Fibroblast of skin of right quadriceps (primary cell): ENCODE measurements at regions not wholly inside any gene's neighbourhood (a gene's known extent, or its start where the extent isn't known, plus 50 kb on each side); places are given as distances from the start of the nearest gene placed in this dataset.
A peak's percentile ranks its signal among the peaks of the same experiment; 100 is the strongest.

Experiments used
- DNase-seq: peaks from one replicate; pipeline ENCODE4 v3.0.0-alpha.2; 2013

DNA sequence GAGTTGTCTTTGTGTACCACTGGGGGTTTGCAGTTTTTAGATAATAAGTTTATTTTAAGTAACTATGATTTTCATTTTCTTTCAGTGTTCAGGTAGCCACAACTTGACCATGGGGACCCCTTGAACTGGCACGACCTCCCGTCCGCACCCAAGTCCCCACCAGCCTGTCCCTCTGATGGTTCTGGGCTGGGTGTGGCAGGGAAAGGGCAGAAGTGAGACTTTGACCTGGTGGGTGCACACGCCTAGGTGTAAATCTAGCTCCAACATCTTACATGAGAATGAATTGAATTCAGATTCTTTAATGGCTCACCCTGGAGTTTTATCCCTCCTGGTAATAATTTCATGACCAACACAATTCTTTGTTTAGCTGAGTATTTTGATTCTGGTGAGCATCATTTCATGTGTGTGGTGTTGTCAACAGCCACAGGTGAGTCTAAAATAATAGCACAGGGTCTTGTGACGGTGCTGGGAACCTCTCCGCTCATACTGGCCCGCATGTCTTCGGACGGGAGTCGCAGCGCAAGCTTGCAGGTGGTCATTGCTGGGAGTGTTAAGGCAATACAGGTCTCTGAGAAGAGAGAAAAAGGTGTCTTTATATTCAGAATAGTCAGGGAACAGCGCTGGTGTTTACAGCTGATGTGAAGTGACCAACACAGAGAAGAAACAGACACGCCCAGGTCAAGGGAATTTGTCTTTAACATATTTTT, 50.8 kb upstream of the POFUT2 start:
- DNase-seq: no peak

DNA sequence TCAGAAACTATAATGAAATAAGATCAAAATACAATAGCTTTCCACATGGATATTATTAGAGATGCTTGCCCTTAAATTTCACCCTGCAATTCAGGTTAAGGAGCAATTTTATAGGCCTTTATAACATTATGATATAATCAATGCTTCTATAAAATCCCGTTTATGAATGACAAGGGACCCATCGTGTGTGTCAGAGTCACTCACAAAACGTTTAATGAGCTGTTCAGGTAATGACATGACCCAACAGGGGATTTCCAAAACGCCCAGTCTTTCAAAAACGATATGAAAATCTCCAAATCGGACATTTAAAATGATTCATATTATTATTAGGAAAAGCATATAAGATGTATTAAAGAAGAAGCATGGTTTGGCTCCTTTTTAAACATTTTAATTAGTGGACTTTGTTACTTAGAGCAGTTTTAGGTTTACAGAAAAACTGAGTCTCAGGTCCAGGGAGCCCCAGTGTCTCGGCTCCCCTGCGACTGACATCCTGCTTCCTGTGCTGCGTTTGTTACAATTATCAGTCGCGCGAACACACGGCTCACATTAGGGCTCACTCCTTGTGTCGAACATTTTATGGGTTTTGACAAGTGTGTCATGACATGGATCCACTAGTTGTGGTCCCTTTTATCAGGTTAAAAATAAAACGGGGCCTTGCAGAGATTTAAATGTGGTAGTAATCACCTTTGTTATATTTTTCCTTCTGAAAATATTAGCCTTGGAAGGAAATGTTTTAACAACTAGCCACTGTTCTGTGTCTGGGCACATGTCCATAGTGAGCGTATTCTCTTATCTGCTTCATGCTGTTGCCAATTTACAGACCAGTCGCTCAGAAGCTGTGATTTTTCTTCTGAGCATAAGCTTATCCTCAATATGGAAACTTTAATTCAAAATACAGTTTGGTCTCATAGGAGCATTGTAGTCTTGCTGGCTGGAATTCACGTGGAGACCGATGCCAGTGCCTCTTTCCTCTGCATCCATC, 52.0 kb upstream of the POFUT2 start:
- DNase-seq: no peak

DNA sequence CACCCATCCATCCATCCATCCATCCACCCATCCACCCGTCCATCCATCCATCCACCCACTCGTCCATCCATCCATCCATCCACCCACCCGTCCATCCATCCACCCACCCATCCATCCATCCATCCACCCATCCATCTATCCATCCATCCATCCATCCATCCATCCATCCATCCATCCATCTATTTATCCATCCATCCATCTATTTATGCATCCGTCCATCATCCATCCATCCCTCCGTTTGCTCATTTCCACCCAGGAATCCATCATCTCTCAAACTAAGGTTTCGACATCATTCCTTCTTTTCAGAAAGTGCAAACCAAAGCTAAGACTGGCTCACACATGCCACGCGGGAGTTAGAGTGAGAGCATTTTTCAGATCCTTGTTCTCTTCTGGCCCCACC, 52.8 kb upstream of the POFUT2 start:
- no peak for DNase-seq

DNA sequence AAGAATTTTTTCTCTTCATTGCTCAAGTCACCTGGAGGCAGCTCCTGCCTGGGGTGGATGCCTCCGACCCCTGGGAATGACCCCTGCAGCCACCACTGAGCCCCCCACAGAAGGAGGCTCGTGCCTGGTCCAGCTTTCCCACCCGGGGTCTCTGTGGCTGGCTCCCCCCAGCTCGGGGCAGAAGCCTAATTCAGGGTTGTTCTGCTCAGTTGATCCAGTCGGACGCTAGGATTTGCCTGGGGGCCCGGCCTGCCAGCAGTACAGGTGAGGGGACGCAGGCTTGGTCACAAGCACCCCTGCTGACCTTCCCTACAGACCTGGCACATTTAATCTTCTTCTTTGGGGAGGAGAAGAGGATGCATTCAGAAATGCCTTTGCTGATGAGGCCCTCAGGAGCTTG, 53.6 kb upstream of the POFUT2 start:
- DNase-seq: no peak

DNA sequence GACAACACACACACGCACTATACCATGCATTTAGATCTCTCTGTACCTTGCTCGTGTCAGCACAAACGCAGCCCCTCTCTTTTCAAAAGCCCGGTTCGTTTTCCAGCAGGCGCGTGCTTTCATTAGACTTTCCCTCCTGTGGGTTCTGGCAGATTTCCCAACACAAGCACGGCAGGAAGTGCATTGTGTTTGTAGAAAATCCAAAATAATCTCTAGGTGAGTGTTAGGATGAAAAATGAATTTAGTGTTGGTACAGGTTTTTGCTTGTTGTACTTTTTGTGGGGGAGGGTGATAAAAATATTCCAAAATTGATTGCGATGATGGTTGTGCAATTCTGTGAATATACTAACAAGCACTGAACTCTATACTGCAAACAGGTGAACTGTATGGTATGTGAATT, 54.1 kb upstream of the POFUT2 start:
- DNase-seq: peak; percentile 44

DNA sequence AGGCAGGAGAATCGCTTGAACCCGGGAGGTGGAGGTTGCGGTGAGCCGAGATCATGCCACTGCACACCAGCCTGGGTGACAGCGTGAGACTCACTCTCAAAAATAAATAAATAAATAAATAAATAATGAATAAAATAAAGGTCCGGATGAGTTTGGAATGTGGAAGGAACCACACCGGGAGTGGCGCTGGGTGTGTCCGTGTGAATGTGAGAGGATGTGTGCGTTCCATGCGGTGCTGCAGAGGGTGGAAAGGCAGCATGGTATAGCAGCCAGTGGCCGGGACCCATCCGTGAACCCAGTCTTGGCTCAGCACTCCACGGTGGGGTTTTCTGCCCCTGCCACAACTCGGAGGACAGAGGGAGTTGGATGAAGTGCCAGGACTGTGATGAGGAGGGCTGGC, 56.2 kb upstream of the POFUT2 start:
- DNase-seq: no peak

DNA sequence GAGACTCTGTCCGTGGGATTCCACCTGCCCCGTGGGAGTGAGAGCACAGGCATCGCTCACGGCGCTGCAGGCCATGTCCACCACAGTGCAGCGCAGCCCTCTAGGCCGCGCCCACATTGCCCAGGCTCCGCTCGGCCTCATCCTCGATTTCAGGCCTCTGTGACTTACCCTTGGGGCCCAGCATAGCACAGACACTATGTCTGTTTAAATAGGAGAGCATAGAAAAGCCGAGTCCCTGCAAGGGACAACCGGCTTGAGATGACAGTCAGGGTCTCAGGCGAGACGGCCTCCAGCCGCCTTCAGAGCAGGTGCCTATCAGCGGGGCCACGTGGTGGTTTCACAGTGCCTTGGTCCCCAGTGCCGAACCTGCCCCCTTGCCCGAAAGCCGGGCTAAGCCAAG, 56.9 kb upstream of the POFUT2 start:
- DNase-seq: no peak

DNA sequence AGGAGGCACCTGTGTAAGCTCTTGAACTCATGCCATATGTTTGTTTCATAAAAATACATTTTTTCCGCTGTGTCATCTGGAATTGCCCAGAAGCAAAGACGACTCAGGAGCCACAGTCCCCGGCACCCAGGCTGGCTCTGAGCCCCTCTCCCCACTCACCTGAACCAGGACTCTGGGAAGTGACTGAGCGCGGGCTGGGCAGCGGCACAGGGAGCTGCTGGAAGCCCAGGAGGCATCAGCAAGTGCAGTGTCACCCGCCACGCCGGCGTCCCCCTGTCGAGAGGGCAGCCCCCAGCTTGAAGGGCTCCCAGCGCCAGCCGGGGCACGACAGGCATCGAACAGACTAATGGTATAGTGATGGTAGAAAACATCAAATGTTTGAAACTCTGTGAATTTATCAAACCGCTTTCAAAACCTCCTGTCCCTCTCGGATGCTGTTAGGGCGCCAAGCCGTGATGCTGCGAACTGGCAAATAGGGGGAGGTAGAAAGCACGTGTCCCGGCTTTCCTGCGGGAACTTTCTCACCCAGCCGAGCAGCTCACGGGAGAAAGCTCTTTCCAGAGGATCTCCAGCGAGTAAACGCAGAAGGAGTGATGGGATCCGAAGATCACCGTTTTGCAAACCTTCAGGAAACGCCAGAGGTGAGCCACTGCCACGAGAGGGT, 57.8 kb upstream of the COL18A1 start:
- no peak for DNase-seq

DNA sequence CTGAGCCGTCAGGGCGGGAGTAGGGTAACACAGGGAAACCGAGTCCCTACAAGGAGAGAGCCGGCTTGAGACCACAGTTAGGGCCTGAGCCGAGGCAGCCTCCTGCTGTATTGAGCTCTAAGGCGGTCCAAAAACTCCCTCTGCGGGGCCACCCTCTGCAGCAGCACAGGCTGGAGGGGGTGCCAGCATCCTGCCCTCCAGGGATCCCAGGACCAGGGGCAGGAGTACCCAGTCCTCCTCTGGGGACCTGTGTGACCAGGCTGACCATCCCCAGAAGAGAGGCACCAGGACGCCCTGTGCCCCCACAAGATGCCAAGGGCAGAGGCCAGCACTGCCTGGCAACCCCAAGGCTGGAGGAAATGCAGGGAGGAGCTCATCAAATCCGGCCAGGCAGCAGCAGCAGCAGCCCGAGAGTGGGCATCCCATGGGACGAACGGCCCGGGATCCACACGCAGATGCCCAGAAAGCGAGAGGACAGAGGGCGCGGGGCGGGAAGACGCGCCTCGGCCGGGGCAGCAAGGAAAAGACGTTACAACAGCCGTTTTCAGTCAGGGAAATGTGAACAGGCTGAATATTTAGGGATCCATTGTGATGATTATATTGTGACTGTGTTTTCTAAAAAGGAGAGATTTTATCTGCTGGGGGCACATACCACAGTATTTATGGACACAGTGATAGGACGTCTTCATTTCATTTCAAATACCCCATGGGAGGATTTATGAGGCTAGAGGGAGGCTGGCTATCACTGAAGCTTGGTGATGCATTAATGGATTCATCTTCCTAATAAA, 57.1 kb upstream of the COL18A1 start:
- no peak for DNase-seq

DNA sequence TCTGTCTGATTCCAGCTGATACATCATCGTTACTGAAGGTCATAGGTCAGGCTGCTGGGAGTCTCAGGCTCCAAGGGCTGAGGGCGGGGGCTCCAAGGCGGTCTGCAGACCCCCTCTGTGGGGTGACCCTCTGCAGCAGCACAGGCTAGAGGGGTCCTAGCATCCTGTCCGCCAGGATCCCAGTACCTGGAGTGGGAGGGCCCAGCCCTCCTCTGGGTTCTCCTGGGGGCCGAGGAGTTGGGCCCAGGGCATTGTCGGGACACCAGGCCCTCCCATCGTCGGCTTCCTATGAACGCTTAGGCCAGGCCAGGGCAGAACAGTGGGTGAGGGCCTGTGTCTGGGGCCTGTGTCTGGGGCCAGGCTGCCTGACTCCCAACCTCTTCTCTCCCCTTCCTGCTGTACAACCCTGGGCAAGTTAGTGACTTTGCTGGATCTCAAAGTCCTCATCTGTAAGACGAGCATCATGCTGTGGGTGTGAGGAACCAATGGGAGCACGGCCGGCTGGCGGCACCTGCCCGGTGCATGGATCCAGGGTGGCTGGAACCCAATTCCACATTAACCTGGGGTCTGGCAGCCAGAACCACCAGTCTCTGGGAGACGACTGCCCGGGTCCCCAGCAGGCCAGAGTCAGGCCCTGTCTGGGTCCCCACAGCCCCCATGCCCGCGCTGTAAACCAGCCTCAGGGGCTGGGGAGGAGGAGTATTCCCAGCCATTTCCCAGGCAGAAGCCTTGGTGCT, 56.2 kb upstream of the COL18A1 start:
- DNase-seq: no peak

DNA sequence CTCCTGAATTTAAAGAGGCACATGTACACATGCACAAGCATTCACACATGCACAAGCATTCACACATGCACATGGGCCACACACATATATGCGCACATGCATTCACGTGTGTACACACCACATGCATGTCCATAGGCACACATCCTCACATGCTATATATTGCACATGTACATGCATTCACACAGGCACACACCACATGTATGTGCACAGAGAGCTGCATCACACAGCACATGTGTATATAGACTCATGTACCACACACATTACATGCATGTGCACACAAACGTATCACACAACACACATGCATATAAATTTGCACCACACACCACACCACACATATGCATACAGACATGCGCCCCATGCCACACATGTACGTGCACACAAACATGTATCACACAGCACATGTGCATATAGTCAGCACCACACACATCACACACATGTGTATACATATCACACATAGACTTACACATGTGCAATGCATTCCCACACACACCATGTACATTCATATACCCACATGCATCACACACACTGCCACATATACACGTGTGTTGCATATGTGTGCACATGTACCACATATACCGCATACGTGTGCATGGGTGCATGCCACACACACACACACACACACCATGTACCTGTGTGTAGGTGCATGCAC, 54.6 kb upstream of the COL18A1 start:
- no peak for DNase-seq

DNA sequence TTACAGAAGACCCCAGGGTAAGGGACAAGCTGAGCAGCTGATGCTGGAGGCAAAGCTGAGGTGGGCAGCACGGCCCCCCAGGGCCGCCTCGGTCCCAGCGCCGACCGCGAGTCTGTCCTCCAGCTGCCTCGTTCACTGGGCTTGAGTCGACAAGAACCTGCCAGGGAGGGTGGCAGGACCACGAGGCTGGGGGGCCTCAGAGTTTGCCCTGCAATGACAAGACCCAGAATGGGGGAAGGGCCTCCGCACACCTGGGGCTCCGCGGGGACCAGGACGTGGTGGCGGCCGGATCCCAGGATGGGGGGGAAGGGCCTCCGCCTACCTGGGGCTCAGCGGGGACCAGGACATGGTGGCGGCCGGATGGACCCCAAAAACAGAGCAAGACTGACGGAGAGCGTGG, 53.9 kb upstream of the COL18A1 start:
- DNase-seq: no peak

DNA sequence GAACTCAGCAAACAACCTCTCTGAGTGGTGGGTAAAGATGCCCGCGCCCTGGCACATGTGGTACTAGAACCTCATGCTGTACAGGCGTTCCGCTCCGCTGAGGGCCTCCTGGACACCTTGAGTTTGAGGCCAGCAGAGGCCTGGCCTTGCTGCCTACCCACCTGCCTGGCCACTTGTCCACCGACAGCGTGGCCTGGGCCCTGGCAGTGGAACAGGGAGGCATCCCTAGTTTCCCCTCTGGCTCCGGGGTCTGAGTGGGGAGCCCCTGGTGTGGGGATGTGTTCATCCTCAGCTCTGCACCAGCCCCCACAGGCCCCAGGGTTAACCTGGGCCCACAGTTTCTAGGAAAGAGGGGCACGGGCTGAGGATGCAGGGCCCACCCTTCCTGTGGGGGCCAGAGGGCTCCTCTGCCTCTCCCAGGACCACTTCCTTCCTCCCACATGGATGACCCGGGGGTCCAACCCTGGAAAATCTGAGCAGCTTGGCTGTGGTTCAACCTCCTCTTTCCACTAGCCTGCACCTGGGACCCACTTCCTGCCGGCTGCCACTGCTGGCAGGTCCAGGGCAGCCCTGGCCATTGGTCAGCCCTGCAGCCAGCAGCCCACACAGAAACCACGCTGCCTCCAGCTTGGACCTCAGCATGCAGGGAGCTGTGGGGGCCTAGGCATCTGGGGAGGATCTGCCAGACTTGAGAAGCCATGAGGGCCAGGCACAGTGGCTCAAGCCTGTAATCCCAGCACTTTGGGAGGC, 53.3 kb upstream of the COL18A1 start:
- DNase-seq: no peak

DNA sequence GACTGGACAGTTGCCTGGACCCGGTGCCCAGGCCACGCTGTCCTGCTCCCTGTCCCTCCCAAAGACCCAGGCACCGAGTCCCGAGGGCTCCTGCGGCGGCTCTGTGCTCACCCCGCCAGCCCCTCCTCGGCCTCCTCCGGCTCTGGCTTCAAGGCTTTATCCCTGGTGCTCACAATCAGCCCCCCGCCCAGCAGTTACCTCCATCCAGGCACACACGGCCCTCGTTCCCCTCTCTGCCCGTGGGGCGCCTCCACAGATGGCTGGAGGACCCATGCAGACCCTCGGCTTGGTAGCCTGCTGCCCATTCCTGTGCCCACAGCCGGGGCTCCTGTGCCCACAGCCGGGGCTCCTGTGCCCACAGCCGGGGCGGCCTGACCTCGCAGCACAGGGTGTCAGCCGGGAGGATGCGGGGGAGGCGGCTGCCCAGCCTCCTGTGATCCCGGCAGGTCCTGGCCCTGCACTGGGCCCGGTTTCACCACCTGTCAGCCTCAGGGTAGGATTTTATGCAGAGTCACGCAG, 52.3 kb upstream of the COL18A1 start:
- no peak for DNase-seq

DNA sequence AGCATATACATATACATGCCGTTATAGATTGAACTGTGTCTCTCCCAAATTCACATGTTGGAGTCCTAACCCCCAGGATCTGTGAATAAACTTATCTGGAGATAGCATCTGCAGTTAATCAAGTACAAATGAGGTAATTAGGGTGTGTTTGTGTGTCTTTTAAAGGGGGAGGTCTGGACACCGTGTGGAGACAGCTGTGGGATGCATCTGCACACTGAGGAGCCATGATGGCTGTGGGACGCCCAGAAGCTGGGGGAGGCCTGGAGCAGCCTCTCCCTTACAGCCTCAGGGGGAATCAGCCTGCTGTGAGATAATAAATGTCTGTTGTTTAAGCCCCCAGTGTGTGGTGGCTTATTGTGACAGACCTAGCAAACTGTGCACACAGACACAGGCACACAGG, 51.8 kb upstream of the COL18A1 start:
- DNase-seq: peak; percentile 40

DNA sequence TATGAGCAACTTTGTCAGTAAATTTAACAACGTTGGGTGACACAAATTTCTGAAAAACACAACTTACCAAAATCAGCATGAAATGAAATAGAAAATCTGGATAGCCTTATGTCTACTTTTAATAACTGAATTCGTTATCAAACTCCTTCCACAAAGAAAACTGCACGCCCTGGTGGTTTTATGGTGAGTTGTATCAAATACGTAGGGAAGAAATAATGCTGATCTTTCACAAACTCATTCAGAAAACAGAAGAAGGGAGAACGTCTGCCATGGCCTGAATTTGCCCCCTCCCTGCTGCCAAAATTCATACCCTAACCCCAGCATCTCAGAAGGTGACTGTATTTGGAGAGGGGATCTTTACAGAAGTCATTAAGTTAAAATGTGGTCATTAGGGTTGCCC, 50.0 kb upstream of the COL18A1 start:
- no peak for DNase-seq
